ENCODE measurements at regions not wholly inside any gene's neighbourhood (a gene's known extent, or its start where the extent isn't known, plus 50 kb on each side); places are given as distances from the start of the nearest gene placed in this dataset.

GRCh38 chr1:29703596-29704370 lies 467.5 kb downstream of the PTPRU start:
- TF ChIP-seq EZH2 (IDR thresholded peaks at IDR 0.05; ENCODE audit: borderline replicate concordance, insufficient read depth, low read length, poor library complexity, severe bottlenecking) (no peak), CTCF (IDR thresholded peaks at IDR 0.05; ENCODE audit: poor library complexity, severe bottlenecking) (peak; percentile 71), MXI1 (conservative IDR thresholded peaks at IDR 0.05; ENCODE audit: poor library complexity, severe bottlenecking) (no peak), RAD21 (conservative IDR thresholded peaks at IDR 0.05) (peak; percentile 40), EP300 (conservative IDR thresholded peaks at IDR 0.05; ENCODE audit: poor library complexity, severe bottlenecking) (no peak), POLR2AphosphoS5 (IDR thresholded peaks at IDR 0.05) (no peak)

Data from neural cell (in vitro differentiated cells).